K562 (cell line): ENCODE measurements at regions not wholly inside any gene's neighbourhood (a gene's known extent, or its start where the extent isn't known, plus 50 kb on each side); places are given as distances from the start of the nearest gene placed in this dataset.

ENCODE experiments used
- CBX1 ChIP-seq: sonication (generic); IDR thresholded peaks from 2 replicates; pipeline ENCODE4 v1.6.1; 2016; ENCODE audit warnings: antibody characterized with exemption, low read depth, mild to moderate bottlenecking
- ELF1 ChIP-seq: fragments of 200-800 bp; sonication (Bioruptor generic); IDR thresholded peaks from 2 replicates; pipeline ENCODE4 v1.6.1; 2016; ENCODE audit warnings: missing genetic modification characterization, missing compliant biosample characterization
- FOXA3 ChIP-seq, 2 experiments: fragments of 450-650 bp in 1 of 2; sonication (generic) in 1 of 2; formaldehyde crosslinking; IDR thresholded peaks in 1 of 2; conservative IDR thresholded peaks in 1 of 2; 2 replicates each; pipeline versions ENCODE4 v1.4.0 to v1.8.0; 2020 to 2022; ENCODE audit warnings: mild to moderate bottlenecking in 2 of 2, missing genetic modification reagents in 1 of 2
- HDAC6 ChIP-seq: IDR thresholded peaks from 2 replicates; pipeline ENCODE4 v1.6.1; 2012; ENCODE audit warnings: low read depth, mild to moderate bottlenecking, control low read depth, inconsistent platforms, low read length, moderate library complexity
- KDM5B ChIP-seq: fragments of 200-600 bp; sonication (generic); IDR thresholded peaks from 2 replicates; pipeline ENCODE4 v1.6.1; 2012; ENCODE audit warnings: low read depth, mild to moderate bottlenecking, moderate library complexity, low read length, control low read depth, inconsistent platforms; ENCODE audit not compliant: insufficient replicate concordance
- POLR2A ChIP-seq: fragments of 450-650 bp; conservative IDR thresholded peaks from 2 replicates; pipeline ENCODE4 v1.6.1; 2016
- RAD21 ChIP-seq, 2 experiments: fragments of 250-450 bp in 1 of 2; fragments of 450-650 bp in 1 of 2; sonication (Bioruptor Pico) in 1 of 2; formaldehyde crosslinking in 1 of 2; IDR thresholded peaks in 1 of 2; conservative IDR thresholded peaks in 1 of 2; 2 replicates each; pipeline versions ENCODE4 v1.4.0 to v1.8.0; 2020 to 2022; ENCODE audit warnings: mild to moderate bottlenecking in 2 of 2, moderate library complexity in 1 of 2
- YY1 ChIP-seq, 3 experiments: IDR thresholded peaks; 2 replicates each; pipeline ENCODE4 v1.6.1; 2011; ENCODE audit warnings: low read length in 2 of 3, mild to moderate bottlenecking in 2 of 3, moderate library complexity in 2 of 3, borderline replicate concordance in 1 of 3, control low read depth in 1 of 3, low read depth in 1 of 3; ENCODE audit not compliant: insufficient read depth in 3 of 3, insufficient replicate concordance in 2 of 3, control insufficient read depth in 1 of 3, insufficient read length in 1 of 3; ENCODE audit errors: extremely low read depth in 1 of 3
- ZNF561 ChIP-seq: fragments of 450-650 bp; formaldehyde crosslinking; conservative IDR thresholded peaks from 2 replicates; pipeline ENCODE4 v1.4.0; 2020; ENCODE audit warnings: mild to moderate bottlenecking, moderate library complexity
- ZNF785 ChIP-seq: fragments of 250-450 bp; sonication (Bioruptor Pico); IDR thresholded peaks from 2 replicates; pipeline ENCODE4 v1.4.0; 2020; ENCODE audit warnings: mild to moderate bottlenecking
- TF ChIP-seq, protein P1 (sequence below), 3 experiments: IDR thresholded peaks in 2 of 3; conservative IDR thresholded peaks in 1 of 3; 2 replicates each; pipeline ENCODE4 v1.5.1; 2011 to 2012; ENCODE audit warnings: low read length in 3 of 3, mild to moderate bottlenecking in 3 of 3, control low read depth in 2 of 3, improper control_type of control experiment in 1 of 3, inconsistent platforms in 1 of 3, low read depth in 1 of 3, mixed read lengths in 1 of 3, moderate library complexity in 1 of 3; ENCODE audit not compliant: insufficient read depth in 2 of 3
- TF ChIP-seq, protein P2 (sequence below): sonication (generic); formaldehyde crosslinking; IDR thresholded peaks from 2 replicates; pipeline ENCODE4 v1.8.1; 2022; ENCODE audit warnings: missing genetic modification reagents
- TF ChIP-seq, protein P3 (sequence below), 2 experiments: fragments of 450-650 bp; formaldehyde crosslinking in 1 of 2; IDR thresholded peaks; 2 replicates each; pipeline versions ENCODE4 v1.4.0 to v1.6.1; 2014 to 2020; ENCODE audit warnings: mild to moderate bottlenecking in 2 of 2, borderline replicate concordance in 1 of 2, low read depth in 1 of 2
- TF ChIP-seq, protein P4 (sequence below), 2 experiments: fragments of 450-650 bp; IDR thresholded peaks; 2 replicates each; pipeline ENCODE4 v1.6.1; 2018; ENCODE audit warnings: mild to moderate bottlenecking in 2 of 2, low read depth in 1 of 2; ENCODE audit not compliant: partially characterized antibody in 2 of 2

DNA sequence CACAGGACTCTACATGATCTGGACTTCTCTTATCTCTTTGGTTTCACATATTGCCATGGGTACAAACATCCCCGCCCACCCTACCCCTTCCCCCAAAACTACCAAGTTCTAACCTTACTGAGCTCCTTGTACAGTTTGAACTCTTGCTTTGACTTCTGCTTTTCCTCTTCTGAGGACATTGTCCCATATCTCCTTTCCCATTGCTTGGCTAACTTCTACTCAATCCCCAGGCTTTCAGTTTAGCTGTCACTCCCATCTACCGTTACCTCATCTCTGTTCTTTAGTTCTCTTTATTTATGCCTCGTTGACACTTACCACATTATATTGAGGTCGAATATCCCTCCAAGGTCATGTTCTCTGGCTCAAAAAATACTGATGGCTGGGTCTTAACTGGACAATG lies 393.5 kb upstream of the CADM1 start:
- TF ChIP-seq HDAC6 (no peak), KDM5B (no peak), RAD21 (CRISPR knock-in tag; conservative IDR thresholded peaks at IDR 0.05 in 1 of 2, IDR thresholded peaks at IDR 0.05 in 1 of 2) (no peak), ELF1 (tag) (no peak), CBX1 (no peak), FOXA3 (CRISPR knock-in tag; conservative IDR thresholded peaks at IDR 0.05 in 1 of 2, IDR thresholded peaks at IDR 0.05 in 1 of 2) (no peak), ZNF561 (CRISPR knock-in tag) (no peak), POLR2A (no peak), ZNF785 (CRISPR knock-in tag) (no peak), YY1 (IDR thresholded peaks at IDR 0.05; ENCODE audit: borderline replicate concordance in 1 of 3, control insufficient read depth in 1 of 3, extremely low read depth in 1 of 3, insufficient read depth in 3 of 3, insufficient read length in 1 of 3, insufficient replicate concordance in 2 of 3, low read depth in 1 of 3, low read length in 2 of 3) (no peak)
- TF ChIP-seq, protein P1, sequence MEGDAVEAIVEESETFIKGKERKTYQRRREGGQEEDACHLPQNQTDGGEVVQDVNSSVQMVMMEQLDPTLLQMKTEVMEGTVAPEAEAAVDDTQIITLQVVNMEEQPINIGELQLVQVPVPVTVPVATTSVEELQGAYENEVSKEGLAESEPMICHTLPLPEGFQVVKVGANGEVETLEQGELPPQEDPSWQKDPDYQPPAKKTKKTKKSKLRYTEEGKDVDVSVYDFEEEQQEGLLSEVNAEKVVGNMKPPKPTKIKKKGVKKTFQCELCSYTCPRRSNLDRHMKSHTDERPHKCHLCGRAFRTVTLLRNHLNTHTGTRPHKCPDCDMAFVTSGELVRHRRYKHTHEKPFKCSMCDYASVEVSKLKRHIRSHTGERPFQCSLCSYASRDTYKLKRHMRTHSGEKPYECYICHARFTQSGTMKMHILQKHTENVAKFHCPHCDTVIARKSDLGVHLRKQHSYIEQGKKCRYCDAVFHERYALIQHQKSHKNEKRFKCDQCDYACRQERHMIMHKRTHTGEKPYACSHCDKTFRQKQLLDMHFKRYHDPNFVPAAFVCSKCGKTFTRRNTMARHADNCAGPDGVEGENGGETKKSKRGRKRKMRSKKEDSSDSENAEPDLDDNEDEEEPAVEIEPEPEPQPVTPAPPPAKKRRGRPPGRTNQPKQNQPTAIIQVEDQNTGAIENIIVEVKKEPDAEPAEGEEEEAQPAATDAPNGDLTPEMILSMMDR (IDR thresholded peaks at IDR 0.05 in 2 of 3, conservative IDR thresholded peaks at IDR 0.05 in 1 of 3; ENCODE audit: insufficient read depth in 2 of 3, low read depth in 1 of 3, low read length in 3 of 3) = no peak
- TF ChIP-seq, protein P2, sequence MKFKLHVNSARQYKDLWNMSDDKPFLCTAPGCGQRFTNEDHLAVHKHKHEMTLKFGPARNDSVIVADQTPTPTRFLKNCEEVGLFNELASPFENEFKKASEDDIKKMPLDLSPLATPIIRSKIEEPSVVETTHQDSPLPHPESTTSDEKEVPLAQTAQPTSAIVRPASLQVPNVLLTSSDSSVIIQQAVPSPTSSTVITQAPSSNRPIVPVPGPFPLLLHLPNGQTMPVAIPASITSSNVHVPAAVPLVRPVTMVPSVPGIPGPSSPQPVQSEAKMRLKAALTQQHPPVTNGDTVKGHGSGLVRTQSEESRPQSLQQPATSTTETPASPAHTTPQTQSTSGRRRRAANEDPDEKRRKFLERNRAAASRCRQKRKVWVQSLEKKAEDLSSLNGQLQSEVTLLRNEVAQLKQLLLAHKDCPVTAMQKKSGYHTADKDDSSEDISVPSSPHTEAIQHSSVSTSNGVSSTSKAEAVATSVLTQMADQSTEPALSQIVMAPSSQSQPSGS (CRISPR knock-in tag) = no peak
- TF ChIP-seq, protein P3, sequence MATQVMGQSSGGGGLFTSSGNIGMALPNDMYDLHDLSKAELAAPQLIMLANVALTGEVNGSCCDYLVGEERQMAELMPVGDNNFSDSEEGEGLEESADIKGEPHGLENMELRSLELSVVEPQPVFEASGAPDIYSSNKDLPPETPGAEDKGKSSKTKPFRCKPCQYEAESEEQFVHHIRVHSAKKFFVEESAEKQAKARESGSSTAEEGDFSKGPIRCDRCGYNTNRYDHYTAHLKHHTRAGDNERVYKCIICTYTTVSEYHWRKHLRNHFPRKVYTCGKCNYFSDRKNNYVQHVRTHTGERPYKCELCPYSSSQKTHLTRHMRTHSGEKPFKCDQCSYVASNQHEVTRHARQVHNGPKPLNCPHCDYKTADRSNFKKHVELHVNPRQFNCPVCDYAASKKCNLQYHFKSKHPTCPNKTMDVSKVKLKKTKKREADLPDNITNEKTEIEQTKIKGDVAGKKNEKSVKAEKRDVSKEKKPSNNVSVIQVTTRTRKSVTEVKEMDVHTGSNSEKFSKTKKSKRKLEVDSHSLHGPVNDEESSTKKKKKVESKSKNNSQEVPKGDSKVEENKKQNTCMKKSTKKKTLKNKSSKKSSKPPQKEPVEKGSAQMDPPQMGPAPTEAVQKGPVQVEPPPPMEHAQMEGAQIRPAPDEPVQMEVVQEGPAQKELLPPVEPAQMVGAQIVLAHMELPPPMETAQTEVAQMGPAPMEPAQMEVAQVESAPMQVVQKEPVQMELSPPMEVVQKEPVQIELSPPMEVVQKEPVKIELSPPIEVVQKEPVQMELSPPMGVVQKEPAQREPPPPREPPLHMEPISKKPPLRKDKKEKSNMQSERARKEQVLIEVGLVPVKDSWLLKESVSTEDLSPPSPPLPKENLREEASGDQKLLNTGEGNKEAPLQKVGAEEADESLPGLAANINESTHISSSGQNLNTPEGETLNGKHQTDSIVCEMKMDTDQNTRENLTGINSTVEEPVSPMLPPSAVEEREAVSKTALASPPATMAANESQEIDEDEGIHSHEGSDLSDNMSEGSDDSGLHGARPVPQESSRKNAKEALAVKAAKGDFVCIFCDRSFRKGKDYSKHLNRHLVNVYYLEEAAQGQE (IDR thresholded peaks at IDR 0.05; ENCODE audit: borderline replicate concordance) = no peak
- TF ChIP-seq, protein P3 (CRISPR knock-in tag; IDR thresholded peaks at IDR 0.05; ENCODE audit: low read depth) = no peak
- TF ChIP-seq, protein P4, sequence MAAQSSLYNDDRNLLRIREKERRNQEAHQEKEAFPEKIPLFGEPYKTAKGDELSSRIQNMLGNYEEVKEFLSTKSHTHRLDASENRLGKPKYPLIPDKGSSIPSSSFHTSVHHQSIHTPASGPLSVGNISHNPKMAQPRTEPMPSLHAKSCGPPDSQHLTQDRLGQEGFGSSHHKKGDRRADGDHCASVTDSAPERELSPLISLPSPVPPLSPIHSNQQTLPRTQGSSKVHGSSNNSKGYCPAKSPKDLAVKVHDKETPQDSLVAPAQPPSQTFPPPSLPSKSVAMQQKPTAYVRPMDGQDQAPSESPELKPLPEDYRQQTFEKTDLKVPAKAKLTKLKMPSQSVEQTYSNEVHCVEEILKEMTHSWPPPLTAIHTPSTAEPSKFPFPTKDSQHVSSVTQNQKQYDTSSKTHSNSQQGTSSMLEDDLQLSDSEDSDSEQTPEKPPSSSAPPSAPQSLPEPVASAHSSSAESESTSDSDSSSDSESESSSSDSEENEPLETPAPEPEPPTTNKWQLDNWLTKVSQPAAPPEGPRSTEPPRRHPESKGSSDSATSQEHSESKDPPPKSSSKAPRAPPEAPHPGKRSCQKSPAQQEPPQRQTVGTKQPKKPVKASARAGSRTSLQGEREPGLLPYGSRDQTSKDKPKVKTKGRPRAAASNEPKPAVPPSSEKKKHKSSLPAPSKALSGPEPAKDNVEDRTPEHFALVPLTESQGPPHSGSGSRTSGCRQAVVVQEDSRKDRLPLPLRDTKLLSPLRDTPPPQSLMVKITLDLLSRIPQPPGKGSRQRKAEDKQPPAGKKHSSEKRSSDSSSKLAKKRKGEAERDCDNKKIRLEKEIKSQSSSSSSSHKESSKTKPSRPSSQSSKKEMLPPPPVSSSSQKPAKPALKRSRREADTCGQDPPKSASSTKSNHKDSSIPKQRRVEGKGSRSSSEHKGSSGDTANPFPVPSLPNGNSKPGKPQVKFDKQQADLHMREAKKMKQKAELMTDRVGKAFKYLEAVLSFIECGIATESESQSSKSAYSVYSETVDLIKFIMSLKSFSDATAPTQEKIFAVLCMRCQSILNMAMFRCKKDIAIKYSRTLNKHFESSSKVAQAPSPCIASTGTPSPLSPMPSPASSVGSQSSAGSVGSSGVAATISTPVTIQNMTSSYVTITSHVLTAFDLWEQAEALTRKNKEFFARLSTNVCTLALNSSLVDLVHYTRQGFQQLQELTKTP (IDR thresholded peaks at IDR 0.05; ENCODE audit: low read depth in 1 of 2, partially characterized antibody in 2 of 2) = no peak
